ENCODE measurements at regions not wholly inside any gene's neighbourhood (a gene's known extent, or its start where the extent isn't known, plus 50 kb on each side); places are given as distances from the start of the nearest gene placed in this dataset.

DNA sequence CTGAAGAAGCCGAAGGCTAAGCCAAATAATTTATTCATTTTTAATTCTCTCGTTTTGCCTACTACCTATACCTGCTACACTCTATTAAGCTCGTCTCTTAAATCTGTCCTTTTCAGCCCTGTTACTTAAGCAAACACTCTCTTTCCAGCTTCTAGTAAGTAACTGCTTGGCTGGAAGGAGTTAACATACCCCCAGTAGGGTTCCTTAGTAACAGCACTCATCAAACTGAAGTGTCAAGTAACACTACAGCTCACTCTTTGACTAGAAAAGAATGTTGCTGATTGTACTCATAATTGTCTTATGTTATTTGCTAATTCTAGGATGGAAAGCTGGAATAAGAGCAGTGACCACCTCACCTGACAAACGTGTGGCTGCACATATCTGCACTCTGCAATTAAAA lies 120.0 kb upstream of the SCN7A start:
- Histone ChIP-seq H3K9me3 (peaks cover 4 to 9% of the 10 kb centered on the region in 2 donors), H3K36me3 (no peaks in the 10 kb centered on the region), H3K4me3 (no peak overlapping the region), H3K27ac (no peak overlapping the region), H3K27me3 (no peaks in the 10 kb centered on the region), H3K4me1 (no peaks in the 10 kb centered on the region)
- DNase-seq (ENCODE audit: low spot score): no peak
- TF ChIP-seq, protein P1, sequence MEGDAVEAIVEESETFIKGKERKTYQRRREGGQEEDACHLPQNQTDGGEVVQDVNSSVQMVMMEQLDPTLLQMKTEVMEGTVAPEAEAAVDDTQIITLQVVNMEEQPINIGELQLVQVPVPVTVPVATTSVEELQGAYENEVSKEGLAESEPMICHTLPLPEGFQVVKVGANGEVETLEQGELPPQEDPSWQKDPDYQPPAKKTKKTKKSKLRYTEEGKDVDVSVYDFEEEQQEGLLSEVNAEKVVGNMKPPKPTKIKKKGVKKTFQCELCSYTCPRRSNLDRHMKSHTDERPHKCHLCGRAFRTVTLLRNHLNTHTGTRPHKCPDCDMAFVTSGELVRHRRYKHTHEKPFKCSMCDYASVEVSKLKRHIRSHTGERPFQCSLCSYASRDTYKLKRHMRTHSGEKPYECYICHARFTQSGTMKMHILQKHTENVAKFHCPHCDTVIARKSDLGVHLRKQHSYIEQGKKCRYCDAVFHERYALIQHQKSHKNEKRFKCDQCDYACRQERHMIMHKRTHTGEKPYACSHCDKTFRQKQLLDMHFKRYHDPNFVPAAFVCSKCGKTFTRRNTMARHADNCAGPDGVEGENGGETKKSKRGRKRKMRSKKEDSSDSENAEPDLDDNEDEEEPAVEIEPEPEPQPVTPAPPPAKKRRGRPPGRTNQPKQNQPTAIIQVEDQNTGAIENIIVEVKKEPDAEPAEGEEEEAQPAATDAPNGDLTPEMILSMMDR (IDR thresholded peaks at IDR 0.05): no peak

DNA sequence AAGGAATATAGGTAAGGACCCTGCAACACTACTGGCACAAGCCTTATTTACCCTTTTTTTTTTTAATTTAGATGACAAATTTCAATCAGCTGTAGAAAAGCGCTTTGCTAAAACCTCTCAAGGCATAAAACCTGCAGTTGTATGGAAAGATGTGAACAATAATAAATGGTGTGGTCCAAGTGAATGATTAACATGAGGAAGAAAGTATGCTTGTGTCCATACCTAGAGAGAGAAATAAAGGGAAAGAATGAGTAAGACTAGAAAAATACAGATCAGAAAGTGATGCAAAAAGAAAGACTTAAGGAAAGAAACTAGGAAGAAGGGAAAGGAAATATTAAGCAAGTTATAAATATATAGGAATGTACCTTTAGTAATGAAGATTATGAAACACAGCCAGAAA lies 119.2 kb upstream of the SCN7A start:
- no peak overlapping the region for H3K27ac ChIP-seq
- no peaks in the 10 kb centered on the region for H3K27me3 ChIP-seq
- H3K4me3 ChIP-seq: no peak overlapping the region
- TF ChIP-seq, protein P1 (IDR thresholded peaks at IDR 0.05): no peak
- H3K4me1 ChIP-seq: no peaks in the 10 kb centered on the region
- H3K9me3 ChIP-seq: peaks cover 4 to 9% of the 10 kb centered on the region in 2 donors
- no peaks in the 10 kb centered on the region for H3K36me3 ChIP-seq
- DNase-seq (ENCODE audit: low spot score): no peak

DNA sequence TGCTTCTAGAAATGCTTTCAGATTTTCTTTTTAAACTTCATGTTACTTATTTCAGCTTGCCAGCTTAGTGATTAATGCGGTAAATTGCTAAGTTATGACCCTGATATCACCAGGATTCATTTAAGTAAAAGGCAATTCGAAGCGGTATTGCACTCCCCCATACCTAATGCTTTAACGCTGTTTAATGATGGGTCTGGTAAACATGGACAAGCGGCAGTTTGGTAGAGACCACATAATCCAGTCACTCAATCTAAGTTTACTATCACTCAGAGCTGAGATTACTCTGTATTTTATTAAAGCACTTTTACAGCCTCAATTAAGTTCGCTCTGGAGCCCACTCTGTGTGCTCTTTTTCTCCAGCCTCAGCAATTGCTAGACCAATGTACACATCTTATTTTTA lies 118.2 kb upstream of the SCN7A start:
- H3K4me3 ChIP-seq: no peak overlapping the region
- no peaks in the 10 kb centered on the region for H3K4me1 ChIP-seq
- H3K27me3 ChIP-seq: no peaks in the 10 kb centered on the region
- no peak overlapping the region for H3K27ac ChIP-seq
- no peaks in the 10 kb centered on the region for H3K36me3 ChIP-seq
- peaks cover 0 to 9% of the 10 kb centered on the region in 2 donors for H3K9me3 ChIP-seq
- DNase-seq (ENCODE audit: low spot score): no peak
- TF ChIP-seq, protein P1 (IDR thresholded peaks at IDR 0.05): no peak

DNA sequence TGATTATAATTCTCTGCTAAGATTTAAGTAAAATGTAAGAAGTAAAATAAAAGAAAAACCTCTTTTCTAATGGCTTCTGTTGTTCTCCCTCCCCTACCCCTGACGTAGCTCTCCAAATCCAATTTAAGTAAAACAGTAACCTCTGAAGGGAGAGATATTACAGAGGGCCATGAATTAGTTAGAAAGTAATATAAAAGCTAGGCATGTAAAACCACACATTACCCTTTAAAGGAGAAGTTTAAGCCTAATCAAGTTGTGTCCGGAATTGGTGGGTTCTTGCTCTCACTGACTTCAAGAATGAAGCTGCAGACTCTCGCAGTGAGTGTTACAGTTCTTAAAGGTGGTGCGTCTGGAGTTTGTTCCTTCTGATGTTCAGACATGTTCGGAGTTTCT lies 116.9 kb upstream of the SCN7A start:
- no peak overlapping the region for H3K27ac ChIP-seq
- no peak overlapping the region for H3K4me3 ChIP-seq
- no peaks in the 10 kb centered on the region for H3K4me1 ChIP-seq
- DNase-seq (ENCODE audit: low spot score): no peak
- TF ChIP-seq, protein P1 (IDR thresholded peaks at IDR 0.05): no peak
- peaks cover 0 to 3% of the 10 kb centered on the region in 2 donors for H3K9me3 ChIP-seq
- H3K27me3 ChIP-seq: no peaks in the 10 kb centered on the region
- no peaks in the 10 kb centered on the region for H3K36me3 ChIP-seq

DNA sequence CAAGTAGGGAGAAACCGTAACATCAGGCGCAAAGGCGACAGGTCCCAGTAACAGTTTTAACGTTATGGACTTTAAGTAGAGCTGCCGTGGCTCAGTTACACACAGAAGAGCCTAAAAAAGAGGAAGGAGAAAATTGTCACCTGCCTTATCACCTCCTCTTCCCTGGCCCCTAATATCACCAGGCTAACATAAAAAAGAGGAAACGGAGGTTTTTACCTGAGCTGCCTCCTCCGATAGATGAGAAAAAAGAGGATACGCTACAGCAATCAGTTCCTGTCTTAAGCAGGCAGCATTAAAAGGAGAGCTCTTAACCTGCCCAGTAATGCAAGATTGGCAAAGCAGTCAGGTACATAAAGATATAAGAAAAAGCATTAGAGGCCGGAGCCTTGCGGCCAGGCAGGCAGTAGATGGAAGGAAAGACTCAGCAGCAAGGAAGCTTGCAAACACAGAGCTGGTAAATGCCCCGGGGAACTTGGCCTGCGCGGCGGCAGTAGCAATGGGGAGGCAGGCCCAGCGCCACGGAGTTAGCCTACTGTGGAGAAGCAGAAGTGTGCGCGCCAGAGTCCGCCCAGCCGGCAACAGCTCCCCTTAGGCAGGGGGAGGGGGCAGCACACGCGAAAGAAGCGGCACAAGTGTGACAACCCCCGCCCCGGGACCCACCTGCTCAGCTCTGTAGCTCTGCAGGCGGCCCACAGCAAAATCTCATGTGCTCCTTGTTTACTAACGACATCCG lies 116.3 kb upstream of the SCN7A start:
- H3K4me1 ChIP-seq: no peaks in the 10 kb centered on the region
- no peak overlapping the region for H3K4me3 ChIP-seq
- no peak for DNase-seq (ENCODE audit: low spot score)
- H3K27ac ChIP-seq: no peak overlapping the region
- TF ChIP-seq, protein P1 (IDR thresholded peaks at IDR 0.05): no peak
- H3K36me3 ChIP-seq: no peaks in the 10 kb centered on the region
- no peaks in the 10 kb centered on the region for H3K27me3 ChIP-seq
- H3K9me3 ChIP-seq: no peaks in the 10 kb centered on the region
